Ishikawa (cell line): ENCODE measurements at regions not wholly inside any gene's neighbourhood (a gene's known extent, or its start where the extent isn't known, plus 50 kb on each side); places are given as distances from the start of the nearest gene placed in this dataset.

Experiments used
- EP300 ChIP-seq: IDR thresholded peaks from 2 replicates; pipeline ENCODE4 v1.6.1; 2012; ENCODE audit warnings: borderline replicate concordance
- TF ChIP-seq, protein P1 (sequence below): IDR thresholded peaks from 2 replicates; pipeline ENCODE4 v1.6.1; 2012
- TF ChIP-seq, protein P2 (sequence below): IDR thresholded peaks from 2 replicates; pipeline ENCODE4 v1.6.1; 2012; ENCODE audit warnings: low read depth, mild to moderate bottlenecking

DNA sequence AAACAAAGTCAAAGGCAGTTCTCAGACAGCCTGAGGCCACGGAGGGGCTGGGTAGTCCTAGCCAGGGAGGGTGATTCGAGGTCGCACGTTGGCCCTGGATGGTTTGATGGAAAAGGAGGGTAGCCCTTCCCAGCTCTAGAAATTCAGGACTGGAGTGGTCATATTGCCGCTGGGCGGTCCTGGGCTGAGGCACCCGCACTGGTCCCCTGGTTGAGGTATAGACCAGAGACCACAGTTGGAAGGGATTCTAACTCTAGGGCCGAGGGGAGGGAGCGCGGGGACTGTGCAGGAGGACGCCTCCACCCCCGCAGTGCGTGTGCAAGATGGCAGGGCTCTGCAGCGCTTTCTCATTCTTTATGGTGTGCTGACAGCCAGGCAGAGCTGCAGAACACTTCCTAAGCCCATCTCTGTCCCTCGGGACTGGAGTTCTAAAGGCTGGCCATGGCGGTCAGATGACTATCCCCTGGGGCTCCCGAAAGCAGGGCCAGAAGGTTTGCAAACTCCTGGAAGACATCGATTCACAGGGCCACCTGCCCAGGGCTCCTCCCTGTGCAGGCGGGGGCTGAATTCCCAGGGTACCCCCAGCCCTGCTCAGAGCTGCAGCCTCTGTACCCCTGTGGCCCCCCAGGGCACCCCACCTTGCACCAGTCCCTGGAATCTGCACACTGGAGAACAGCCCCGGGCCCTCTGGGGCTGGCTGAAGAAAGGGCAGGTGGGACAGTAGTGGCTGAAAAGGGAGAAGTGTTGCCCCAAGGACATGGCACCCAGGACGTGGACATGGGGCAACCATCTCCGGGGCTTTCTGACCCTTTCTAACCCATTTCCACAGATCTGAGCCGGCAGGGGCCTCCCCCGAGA lies 51.0 kb upstream of the ELN start:
- TF ChIP-seq, protein P1, sequence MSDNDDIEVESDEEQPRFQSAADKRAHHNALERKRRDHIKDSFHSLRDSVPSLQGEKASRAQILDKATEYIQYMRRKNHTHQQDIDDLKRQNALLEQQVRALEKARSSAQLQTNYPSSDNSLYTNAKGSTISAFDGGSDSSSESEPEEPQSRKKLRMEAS: no peak
- no peak for TF ChIP-seq EP300
- TF ChIP-seq, protein P2, sequence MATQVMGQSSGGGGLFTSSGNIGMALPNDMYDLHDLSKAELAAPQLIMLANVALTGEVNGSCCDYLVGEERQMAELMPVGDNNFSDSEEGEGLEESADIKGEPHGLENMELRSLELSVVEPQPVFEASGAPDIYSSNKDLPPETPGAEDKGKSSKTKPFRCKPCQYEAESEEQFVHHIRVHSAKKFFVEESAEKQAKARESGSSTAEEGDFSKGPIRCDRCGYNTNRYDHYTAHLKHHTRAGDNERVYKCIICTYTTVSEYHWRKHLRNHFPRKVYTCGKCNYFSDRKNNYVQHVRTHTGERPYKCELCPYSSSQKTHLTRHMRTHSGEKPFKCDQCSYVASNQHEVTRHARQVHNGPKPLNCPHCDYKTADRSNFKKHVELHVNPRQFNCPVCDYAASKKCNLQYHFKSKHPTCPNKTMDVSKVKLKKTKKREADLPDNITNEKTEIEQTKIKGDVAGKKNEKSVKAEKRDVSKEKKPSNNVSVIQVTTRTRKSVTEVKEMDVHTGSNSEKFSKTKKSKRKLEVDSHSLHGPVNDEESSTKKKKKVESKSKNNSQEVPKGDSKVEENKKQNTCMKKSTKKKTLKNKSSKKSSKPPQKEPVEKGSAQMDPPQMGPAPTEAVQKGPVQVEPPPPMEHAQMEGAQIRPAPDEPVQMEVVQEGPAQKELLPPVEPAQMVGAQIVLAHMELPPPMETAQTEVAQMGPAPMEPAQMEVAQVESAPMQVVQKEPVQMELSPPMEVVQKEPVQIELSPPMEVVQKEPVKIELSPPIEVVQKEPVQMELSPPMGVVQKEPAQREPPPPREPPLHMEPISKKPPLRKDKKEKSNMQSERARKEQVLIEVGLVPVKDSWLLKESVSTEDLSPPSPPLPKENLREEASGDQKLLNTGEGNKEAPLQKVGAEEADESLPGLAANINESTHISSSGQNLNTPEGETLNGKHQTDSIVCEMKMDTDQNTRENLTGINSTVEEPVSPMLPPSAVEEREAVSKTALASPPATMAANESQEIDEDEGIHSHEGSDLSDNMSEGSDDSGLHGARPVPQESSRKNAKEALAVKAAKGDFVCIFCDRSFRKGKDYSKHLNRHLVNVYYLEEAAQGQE: no peak
